WTC11 (cell line): ENCODE measurements at regions not wholly inside any gene's neighbourhood (a gene's known extent, or its start where the extent isn't known, plus 50 kb on each side); places are given as distances from the start of the nearest gene placed in this dataset.

ENCODE experiments used
- ATAC-seq: fragments of 200-7000 bp; cut with Tn5 transposase; 2 replicates; pipeline ENCODE4 v1.10.0; 2021; ENCODE audit warnings: mild to moderate bottlenecking, moderate library complexity
- CTCF ChIA-PET: fragments of 300-600 bp; sonication (Branson Sonifier 250); formaldehyde crosslinking; loops from one replicate; lab custom pipeline; 2021; ENCODE audit warnings: antibody characterized with exemption; lab: Charles Lee
- POLR2A ChIA-PET: fragments of 350-600 bp; sonication (Branson Sonifier 250); formaldehyde crosslinking; loops from one replicate; lab custom pipeline; 2021; ENCODE audit warnings: antibody characterized with exemption; lab: Charles Lee
- DNase-seq: peaks from one replicate; pipeline ENCODE4 v3.0.0; 2021; ENCODE audit warnings: low spot score
- H3K27ac Mint-ChIP-seq: 2 replicates; pipeline ENCODE4 v1.8.0; 2021; ENCODE audit warnings: mixed read lengths
- H3K27me3 Mint-ChIP-seq: 2 replicates; pipeline ENCODE4 v1.8.0; 2021; ENCODE audit warnings: low read depth, mild to moderate bottlenecking, moderate library complexity, mixed read lengths
- H3K36me3 Mint-ChIP-seq: 2 replicates; pipeline ENCODE4 v1.8.0; 2021; ENCODE audit warnings: mixed read lengths
- H3K4me1 Mint-ChIP-seq: 2 replicates; pipeline ENCODE4 v1.8.0; 2022; ENCODE audit warnings: mixed read lengths
- H3K4me3 Mint-ChIP-seq: 2 replicates; pipeline ENCODE4 v1.8.0; 2021; ENCODE audit warnings: mild to moderate bottlenecking, moderate library complexity, mixed read lengths
- H3K9me3 Mint-ChIP-seq: 2 replicates; pipeline ENCODE4 v1.8.0; 2021; ENCODE audit warnings: mixed read lengths
- ATF1 ChIP-seq: sonication (generic); formaldehyde crosslinking; IDR thresholded peaks from 2 replicates; pipeline ENCODE4 v1.8.1; 2023; ENCODE audit warnings: mild to moderate bottlenecking, moderate library complexity, missing genetic modification reagents
- ELF4 ChIP-seq: sonication (generic); formaldehyde crosslinking; IDR thresholded peaks from 2 replicates; pipeline ENCODE4 v1.8.1; 2022; ENCODE audit warnings: low read depth, mild to moderate bottlenecking, moderate library complexity, missing genetic modification reagents
- EMX1 ChIP-seq: fragments of 250-450 bp; sonication (Bioruptor Pico); IDR thresholded peaks from 2 replicates; pipeline ENCODE4 v1.8.0; 2021; ENCODE audit warnings: mild to moderate bottlenecking
- FOXP1 ChIP-seq: sonication (generic); formaldehyde crosslinking; IDR thresholded peaks from 2 replicates; pipeline ENCODE4 v1.8.0; 2022; ENCODE audit warnings: missing genetic modification reagents, mild to moderate bottlenecking, moderate library complexity, borderline replicate concordance
- GTF2I ChIP-seq: fragments of 250-450 bp; sonication (Bioruptor Pico); conservative IDR thresholded peaks from 2 replicates; pipeline ENCODE4 v1.4.0; 2021; ENCODE audit warnings: mild to moderate bottlenecking
- MXD4 ChIP-seq: fragments of 250-450 bp; sonication (Bioruptor Pico); IDR thresholded peaks from 2 replicates; pipeline ENCODE4 v1.8.0; 2021; ENCODE audit warnings: mild to moderate bottlenecking, moderate library complexity, borderline replicate concordance
- NFATC4 ChIP-seq: fragments of 250-450 bp; sonication (Bioruptor Pico); IDR thresholded peaks from 2 replicates; pipeline ENCODE4 v1.9.0; 2021; ENCODE audit warnings: mild to moderate bottlenecking
- SMAD4 ChIP-seq: sonication (generic); formaldehyde crosslinking; IDR thresholded peaks from 2 replicates; pipeline ENCODE4 v1.8.0; 2022; ENCODE audit warnings: mild to moderate bottlenecking, missing genetic modification reagents
- ZNF121 ChIP-seq: sonication (generic); formaldehyde crosslinking; IDR thresholded peaks from 2 replicates; pipeline ENCODE4 v1.8.0; 2023; ENCODE audit warnings: missing genetic modification reagents
- ZNF232 ChIP-seq: sonication (generic); formaldehyde crosslinking; IDR thresholded peaks from 2 replicates; pipeline ENCODE4 v1.8.0; 2022; ENCODE audit warnings: mild to moderate bottlenecking, missing genetic modification reagents
- ZNF416 ChIP-seq: fragments of 250-450 bp; sonication (Bioruptor Pico); IDR thresholded peaks from 2 replicates; pipeline ENCODE4 v1.9.0; 2021; ENCODE audit warnings: mild to moderate bottlenecking, inconsistent platforms
- TF ChIP-seq, protein P1 (sequence below): sonication (generic); formaldehyde crosslinking; IDR thresholded peaks from 2 replicates; pipeline ENCODE4 v1.8.0; 2023; ENCODE audit warnings: missing genetic modification reagents
- TF ChIP-seq, protein P2 (sequence below): sonication (generic); formaldehyde crosslinking; conservative IDR thresholded peaks from 2 replicates; pipeline ENCODE4 v1.8.1; 2023; ENCODE audit warnings: mild to moderate bottlenecking, low read depth, missing genetic modification reagents, moderate library complexity
- TF ChIP-seq, protein P3 (sequence below): sonication (generic); formaldehyde crosslinking; IDR thresholded peaks from 2 replicates; pipeline ENCODE4 v1.8.1; 2023; ENCODE audit warnings: mild to moderate bottlenecking, missing genetic modification reagents, borderline replicate concordance
- TF ChIP-seq, protein P4 (sequence below): sonication (generic); formaldehyde crosslinking; IDR thresholded peaks from 2 replicates; pipeline ENCODE4 v1.8.0; 2022; ENCODE audit warnings: mild to moderate bottlenecking, missing genetic modification reagents
- TF ChIP-seq, protein P5 (sequence below): fragments of 200-600 bp; IDR thresholded peaks from 2 replicates; pipeline ENCODE4 v1.8.0; 2022; ENCODE audit warnings: antibody characterized with exemption
- TF ChIP-seq, protein P6 (sequence below): sonication (generic); formaldehyde crosslinking; IDR thresholded peaks from 2 replicates; pipeline ENCODE4 v1.8.0; 2023; ENCODE audit warnings: mild to moderate bottlenecking, missing genetic modification reagents
- TF ChIP-seq, protein P7 (sequence below): sonication (generic); formaldehyde crosslinking; IDR thresholded peaks from 2 replicates; pipeline ENCODE4 v1.8.0; 2022; ENCODE audit warnings: mild to moderate bottlenecking, missing genetic modification reagents

DNA sequence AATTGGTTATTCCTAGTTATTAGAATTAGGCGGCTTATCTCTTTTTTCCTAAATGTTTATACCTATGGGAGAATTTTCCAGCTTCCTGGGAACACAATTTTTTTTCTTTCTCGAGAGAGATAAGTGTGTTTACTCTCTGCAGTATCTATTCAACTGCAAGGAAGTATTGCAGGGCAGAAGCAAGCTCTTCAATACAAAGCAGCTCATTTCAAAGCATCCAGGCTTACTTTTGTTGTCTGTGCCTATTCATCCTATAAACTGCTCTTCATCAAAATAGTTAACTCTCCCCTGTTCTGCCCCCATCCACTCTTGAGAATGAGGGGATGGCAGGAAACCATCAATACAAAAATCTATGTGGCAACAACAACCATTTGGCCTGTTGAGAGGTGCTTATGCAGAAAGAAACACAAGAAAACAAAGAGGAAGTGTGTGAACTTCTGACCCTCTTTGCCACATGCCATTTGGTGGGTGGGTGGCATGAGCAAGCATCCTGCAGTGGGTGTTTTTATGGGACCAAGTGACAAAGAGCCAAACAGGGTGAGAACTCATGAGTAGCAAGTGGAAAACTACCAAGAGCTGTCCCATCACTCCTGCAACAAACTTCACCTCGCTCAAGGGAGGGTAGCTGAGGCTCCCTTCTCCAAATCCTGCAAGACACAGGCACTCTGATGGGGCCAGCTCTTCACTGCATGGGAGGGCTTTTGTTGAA lies 50.6 kb upstream of the MRPS6 start:
- DNase-seq (no peak), ATAC-seq (peak; percentile 51)
- Mint-ChIP-seq H3K36me3 (no peaks in the 10 kb centered on the region), H3K4me1 (peaks cover 17% of the 10 kb centered on the region), H3K9me3 (peaks cover under 1% of the 10 kb centered on the region; the same call in 1 of the 2 replicates), H3K4me3 (no peak overlapping the region), H3K27ac (no peak overlapping the region), H3K27me3 (no peaks in the 10 kb centered on the region; the same call in 1 of the 2 replicates)
- TF ChIP-seq, protein P1, sequence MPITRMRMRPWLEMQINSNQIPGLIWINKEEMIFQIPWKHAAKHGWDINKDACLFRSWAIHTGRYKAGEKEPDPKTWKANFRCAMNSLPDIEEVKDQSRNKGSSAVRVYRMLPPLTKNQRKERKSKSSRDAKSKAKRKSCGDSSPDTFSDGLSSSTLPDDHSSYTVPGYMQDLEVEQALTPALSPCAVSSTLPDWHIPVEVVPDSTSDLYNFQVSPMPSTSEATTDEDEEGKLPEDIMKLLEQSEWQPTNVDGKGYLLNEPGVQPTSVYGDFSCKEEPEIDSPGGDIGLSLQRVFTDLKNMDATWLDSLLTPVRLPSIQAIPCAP: no peak
- ChIA-PET POLR2A (no interaction called here), CTCF (interaction anchor here (1.1 to 2.1 kb wide), 2 partner anchors 99 to 325 kb away, joined by 4 to 9 read pairs; no protein-coding TSS in a partner anchor)

DNA sequence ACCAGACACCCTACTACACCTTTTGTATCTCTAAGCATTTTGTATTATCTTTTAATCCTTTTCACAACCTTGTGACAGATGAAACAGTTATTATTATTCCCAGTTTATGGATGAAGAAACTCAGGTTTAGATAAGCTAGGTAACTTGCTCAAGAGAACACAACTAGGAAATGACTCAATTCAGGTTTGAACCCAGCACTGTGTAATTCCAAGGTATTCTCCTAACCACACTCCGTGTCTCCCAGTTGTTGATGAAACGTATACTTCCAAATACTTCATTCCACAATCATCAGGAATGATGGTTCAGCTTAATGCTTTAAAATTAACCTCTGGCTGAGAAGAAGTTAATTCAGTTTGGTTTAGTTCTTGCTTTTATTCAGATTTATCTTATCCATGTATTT lies 51.7 kb upstream of the MRPS6 start:
- Mint-ChIP-seq H3K4me1 (peaks cover 17% of the 10 kb centered on the region), H3K9me3 (peaks cover 10% of the 10 kb centered on the region), H3K27me3 (no peaks in the 10 kb centered on the region; the same call in 1 of the 2 replicates), H3K27ac (no peak overlapping the region), H3K4me3 (no peak overlapping the region), H3K36me3 (no peaks in the 10 kb centered on the region)
- TF ChIP-seq, protein P2, sequence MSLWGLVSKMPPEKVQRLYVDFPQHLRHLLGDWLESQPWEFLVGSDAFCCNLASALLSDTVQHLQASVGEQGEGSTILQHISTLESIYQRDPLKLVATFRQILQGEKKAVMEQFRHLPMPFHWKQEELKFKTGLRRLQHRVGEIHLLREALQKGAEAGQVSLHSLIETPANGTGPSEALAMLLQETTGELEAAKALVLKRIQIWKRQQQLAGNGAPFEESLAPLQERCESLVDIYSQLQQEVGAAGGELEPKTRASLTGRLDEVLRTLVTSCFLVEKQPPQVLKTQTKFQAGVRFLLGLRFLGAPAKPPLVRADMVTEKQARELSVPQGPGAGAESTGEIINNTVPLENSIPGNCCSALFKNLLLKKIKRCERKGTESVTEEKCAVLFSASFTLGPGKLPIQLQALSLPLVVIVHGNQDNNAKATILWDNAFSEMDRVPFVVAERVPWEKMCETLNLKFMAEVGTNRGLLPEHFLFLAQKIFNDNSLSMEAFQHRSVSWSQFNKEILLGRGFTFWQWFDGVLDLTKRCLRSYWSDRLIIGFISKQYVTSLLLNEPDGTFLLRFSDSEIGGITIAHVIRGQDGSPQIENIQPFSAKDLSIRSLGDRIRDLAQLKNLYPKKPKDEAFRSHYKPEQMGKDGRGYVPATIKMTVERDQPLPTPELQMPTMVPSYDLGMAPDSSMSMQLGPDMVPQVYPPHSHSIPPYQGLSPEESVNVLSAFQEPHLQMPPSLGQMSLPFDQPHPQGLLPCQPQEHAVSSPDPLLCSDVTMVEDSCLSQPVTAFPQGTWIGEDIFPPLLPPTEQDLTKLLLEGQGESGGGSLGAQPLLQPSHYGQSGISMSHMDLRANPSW (CRISPR knock-in tag): no peak
- TF ChIP-seq ZNF232 (CRISPR knock-in tag): no peak
- no peak for TF ChIP-seq SMAD4 (CRISPR knock-in tag)
- TF ChIP-seq FOXP1 (CRISPR knock-in tag): no peak
- no peak for TF ChIP-seq ATF1 (CRISPR knock-in tag)
- no peak for TF ChIP-seq EMX1
- CTCF ChIA-PET: no interaction called here
- DNase-seq (no peak), ATAC-seq (no peak)
- POLR2A ChIA-PET: no interaction called here

DNA sequence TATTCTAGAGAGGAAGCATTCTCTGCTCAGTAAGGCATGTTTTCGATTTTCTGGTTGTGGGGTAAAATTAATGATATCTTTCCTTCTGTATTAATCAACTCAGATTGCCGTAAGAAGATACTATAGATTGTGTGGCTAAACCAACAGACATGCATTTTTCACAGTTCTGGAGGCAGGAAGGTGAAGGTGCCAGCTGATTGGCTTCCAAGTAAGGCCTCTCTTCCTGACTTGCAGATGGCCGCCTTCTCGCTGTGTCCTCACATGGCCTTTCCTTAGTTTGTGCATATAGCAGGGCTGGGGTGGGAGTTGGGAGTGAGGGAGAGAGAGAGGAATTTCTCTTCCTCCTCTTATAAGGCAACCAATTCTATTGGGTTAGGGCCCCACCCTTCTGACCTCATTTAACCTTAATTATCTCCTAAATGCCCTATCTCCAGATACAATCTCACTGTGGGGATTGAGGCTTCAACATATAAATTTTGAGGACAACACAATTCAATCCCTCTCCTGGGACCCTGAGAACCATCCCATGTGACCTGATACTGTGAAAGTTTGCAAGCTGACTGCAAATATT lies 52.3 kb upstream of the MRPS6 start:
- Mint-ChIP-seq H3K4me3 (no peak overlapping the region), H3K27ac (no peak overlapping the region), H3K36me3 (no peaks in the 10 kb centered on the region), H3K9me3 (peaks cover 10% of the 10 kb centered on the region), H3K27me3 (no peaks in the 10 kb centered on the region; the same call in 1 of the 2 replicates), H3K4me1 (peaks cover 17% of the 10 kb centered on the region)
- ChIA-PET CTCF (interaction anchor here (1.1 kb wide), 1 partner anchor 19 kb away, joined by 3 read pairs; no protein-coding TSS in a partner anchor), POLR2A (no interaction called here)
- DNase-seq (no peak), ATAC-seq (no peak)
- TF ChIP-seq MXD4 (CRISPR knock-in tag) (no peak), GTF2I (CRISPR knock-in tag) (no peak), ELF4 (CRISPR knock-in tag) (no peak), ZNF121 (CRISPR knock-in tag) (no peak), NFATC4 (CRISPR knock-in tag) (no peak), ZNF416 (no peak)
- TF ChIP-seq, protein P3, sequence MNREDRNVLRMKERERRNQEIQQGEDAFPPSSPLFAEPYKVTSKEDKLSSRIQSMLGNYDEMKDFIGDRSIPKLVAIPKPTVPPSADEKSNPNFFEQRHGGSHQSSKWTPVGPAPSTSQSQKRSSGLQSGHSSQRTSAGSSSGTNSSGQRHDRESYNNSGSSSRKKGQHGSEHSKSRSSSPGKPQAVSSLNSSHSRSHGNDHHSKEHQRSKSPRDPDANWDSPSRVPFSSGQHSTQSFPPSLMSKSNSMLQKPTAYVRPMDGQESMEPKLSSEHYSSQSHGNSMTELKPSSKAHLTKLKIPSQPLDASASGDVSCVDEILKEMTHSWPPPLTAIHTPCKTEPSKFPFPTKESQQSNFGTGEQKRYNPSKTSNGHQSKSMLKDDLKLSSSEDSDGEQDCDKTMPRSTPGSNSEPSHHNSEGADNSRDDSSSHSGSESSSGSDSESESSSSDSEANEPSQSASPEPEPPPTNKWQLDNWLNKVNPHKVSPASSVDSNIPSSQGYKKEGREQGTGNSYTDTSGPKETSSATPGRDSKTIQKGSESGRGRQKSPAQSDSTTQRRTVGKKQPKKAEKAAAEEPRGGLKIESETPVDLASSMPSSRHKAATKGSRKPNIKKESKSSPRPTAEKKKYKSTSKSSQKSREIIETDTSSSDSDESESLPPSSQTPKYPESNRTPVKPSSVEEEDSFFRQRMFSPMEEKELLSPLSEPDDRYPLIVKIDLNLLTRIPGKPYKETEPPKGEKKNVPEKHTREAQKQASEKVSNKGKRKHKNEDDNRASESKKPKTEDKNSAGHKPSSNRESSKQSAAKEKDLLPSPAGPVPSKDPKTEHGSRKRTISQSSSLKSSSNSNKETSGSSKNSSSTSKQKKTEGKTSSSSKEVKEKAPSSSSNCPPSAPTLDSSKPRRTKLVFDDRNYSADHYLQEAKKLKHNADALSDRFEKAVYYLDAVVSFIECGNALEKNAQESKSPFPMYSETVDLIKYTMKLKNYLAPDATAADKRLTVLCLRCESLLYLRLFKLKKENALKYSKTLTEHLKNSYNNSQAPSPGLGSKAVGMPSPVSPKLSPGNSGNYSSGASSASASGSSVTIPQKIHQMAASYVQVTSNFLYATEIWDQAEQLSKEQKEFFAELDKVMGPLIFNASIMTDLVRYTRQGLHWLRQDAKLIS (CRISPR knock-in tag): no peak
- TF ChIP-seq, protein P4, sequence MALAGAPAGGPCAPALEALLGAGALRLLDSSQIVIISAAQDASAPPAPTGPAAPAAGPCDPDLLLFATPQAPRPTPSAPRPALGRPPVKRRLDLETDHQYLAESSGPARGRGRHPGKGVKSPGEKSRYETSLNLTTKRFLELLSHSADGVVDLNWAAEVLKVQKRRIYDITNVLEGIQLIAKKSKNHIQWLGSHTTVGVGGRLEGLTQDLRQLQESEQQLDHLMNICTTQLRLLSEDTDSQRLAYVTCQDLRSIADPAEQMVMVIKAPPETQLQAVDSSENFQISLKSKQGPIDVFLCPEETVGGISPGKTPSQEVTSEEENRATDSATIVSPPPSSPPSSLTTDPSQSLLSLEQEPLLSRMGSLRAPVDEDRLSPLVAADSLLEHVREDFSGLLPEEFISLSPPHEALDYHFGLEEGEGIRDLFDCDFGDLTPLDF (CRISPR knock-in tag): no peak
- TF ChIP-seq, protein P5, sequence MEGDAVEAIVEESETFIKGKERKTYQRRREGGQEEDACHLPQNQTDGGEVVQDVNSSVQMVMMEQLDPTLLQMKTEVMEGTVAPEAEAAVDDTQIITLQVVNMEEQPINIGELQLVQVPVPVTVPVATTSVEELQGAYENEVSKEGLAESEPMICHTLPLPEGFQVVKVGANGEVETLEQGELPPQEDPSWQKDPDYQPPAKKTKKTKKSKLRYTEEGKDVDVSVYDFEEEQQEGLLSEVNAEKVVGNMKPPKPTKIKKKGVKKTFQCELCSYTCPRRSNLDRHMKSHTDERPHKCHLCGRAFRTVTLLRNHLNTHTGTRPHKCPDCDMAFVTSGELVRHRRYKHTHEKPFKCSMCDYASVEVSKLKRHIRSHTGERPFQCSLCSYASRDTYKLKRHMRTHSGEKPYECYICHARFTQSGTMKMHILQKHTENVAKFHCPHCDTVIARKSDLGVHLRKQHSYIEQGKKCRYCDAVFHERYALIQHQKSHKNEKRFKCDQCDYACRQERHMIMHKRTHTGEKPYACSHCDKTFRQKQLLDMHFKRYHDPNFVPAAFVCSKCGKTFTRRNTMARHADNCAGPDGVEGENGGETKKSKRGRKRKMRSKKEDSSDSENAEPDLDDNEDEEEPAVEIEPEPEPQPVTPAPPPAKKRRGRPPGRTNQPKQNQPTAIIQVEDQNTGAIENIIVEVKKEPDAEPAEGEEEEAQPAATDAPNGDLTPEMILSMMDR: no peak
- TF ChIP-seq, protein P6, sequence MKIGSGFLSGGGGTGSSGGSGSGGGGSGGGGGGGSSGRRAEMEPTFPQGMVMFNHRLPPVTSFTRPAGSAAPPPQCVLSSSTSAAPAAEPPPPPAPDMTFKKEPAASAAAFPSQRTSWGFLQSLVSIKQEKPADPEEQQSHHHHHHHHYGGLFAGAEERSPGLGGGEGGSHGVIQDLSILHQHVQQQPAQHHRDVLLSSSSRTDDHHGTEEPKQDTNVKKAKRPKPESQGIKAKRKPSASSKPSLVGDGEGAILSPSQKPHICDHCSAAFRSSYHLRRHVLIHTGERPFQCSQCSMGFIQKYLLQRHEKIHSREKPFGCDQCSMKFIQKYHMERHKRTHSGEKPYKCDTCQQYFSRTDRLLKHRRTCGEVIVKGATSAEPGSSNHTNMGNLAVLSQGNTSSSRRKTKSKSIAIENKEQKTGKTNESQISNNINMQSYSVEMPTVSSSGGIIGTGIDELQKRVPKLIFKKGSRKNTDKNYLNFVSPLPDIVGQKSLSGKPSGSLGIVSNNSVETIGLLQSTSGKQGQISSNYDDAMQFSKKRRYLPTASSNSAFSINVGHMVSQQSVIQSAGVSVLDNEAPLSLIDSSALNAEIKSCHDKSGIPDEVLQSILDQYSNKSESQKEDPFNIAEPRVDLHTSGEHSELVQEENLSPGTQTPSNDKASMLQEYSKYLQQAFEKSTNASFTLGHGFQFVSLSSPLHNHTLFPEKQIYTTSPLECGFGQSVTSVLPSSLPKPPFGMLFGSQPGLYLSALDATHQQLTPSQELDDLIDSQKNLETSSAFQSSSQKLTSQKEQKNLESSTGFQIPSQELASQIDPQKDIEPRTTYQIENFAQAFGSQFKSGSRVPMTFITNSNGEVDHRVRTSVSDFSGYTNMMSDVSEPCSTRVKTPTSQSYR (CRISPR knock-in tag): no peak
- TF ChIP-seq, protein P7, sequence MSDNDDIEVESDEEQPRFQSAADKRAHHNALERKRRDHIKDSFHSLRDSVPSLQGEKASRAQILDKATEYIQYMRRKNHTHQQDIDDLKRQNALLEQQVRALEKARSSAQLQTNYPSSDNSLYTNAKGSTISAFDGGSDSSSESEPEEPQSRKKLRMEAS: no peak
